ENCODE measurements at regions not wholly inside any gene's neighbourhood (a gene's known extent, or its start where the extent isn't known, plus 50 kb on each side); places are given as distances from the start of the nearest gene placed in this dataset.

DNA sequence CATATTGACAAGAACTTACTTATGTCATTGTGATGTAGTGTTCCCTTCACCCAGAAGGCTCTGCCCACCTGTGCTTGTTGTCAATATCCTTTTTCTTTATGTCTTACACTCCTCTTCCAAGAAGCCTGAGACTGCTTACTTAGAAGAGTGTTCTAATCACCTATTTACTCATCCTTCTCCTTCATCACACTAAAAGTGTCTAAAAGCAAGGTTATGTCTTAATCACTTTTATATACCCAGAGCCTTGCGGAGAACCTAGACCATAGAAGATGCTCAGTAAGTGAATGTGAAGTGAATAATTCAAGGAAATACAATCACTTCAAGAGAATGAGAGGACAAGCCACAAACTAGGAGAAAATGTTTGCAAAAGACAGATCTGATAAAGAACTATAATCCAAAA, 177.6 kb upstream of the S100G start:
- Histone ChIP-seq H3K36me3 (no peaks in the 10 kb centered on the region), H3K4me1 (no peaks in the 10 kb centered on the region), H3K27ac (no peak overlapping the region), H3K9me3 (no peaks in the 10 kb centered on the region), H3K4me3 (no peak overlapping the region), H3K27me3 (peaks cover 0 to 15% (median 0%) of the 10 kb centered on the region in 9 donors)
- intact Hi-C loops (cut with DNase I), result no loop called here
- ATAC-seq (no peak), DNase-seq (no peak)
- TF ChIP-seq, protein P1, sequence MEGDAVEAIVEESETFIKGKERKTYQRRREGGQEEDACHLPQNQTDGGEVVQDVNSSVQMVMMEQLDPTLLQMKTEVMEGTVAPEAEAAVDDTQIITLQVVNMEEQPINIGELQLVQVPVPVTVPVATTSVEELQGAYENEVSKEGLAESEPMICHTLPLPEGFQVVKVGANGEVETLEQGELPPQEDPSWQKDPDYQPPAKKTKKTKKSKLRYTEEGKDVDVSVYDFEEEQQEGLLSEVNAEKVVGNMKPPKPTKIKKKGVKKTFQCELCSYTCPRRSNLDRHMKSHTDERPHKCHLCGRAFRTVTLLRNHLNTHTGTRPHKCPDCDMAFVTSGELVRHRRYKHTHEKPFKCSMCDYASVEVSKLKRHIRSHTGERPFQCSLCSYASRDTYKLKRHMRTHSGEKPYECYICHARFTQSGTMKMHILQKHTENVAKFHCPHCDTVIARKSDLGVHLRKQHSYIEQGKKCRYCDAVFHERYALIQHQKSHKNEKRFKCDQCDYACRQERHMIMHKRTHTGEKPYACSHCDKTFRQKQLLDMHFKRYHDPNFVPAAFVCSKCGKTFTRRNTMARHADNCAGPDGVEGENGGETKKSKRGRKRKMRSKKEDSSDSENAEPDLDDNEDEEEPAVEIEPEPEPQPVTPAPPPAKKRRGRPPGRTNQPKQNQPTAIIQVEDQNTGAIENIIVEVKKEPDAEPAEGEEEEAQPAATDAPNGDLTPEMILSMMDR (IDR thresholded peaks at IDR 0.05), result no peak
- no peak for TF ChIP-seq POLR2A (IDR thresholded peaks at IDR 0.05)
- 89 to 100% (median 95%) methylated on average over 1 of the region's 1 CpG for WGBS, 4 donors

DNA sequence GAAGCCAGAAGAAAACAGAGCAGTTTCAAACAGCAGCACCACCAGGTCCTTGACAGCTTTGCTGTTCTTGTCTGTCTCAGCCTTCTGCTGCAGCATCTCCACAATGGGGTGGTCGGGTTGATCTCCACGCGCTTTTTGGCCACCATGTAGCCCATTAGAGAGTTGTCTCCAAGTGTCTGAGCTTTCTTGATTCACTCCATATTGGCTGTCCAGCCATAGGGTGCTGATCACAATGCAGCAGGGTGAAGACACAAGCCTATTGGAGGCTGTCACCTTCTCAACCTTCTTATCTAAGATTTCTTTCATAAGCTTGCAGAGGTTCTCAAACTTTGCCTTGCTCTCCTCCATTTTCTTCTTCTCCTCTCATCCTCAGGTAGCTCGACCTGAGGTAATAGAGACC, 175.4 kb upstream of the S100G start:
- no peaks in the 10 kb centered on the region for H3K4me1 ChIP-seq
- ATAC-seq (no peak), DNase-seq (no peak)
- no peaks in the 10 kb centered on the region for H3K9me3 ChIP-seq
- H3K27ac ChIP-seq, result no peak overlapping the region
- peaks cover 0 to 10% (median 0%) of the 10 kb centered on the region in 9 donors for H3K27me3 ChIP-seq
- TF ChIP-seq, protein P1 (IDR thresholded peaks at IDR 0.05), result no peak
- no peak for TF ChIP-seq POLR2A (IDR thresholded peaks at IDR 0.05)
- intact Hi-C loops (cut with DNase I), result no loop called here
- no peak overlapping the region for H3K4me3 ChIP-seq
- 81 to 93% (median 92%) methylated on average over 4 of the region's 4 CpGs for WGBS, 4 donors
- H3K36me3 ChIP-seq, result no peaks in the 10 kb centered on the region

- Histone ChIP-seq H3K27ac (no peak overlapping the region), H3K27me3 (peaks cover 0 to 7% (median 0%) of the 10 kb centered on the region in 9 donors), H3K4me3 (no peak overlapping the region), H3K9me3 (no peaks in the 10 kb centered on the region), H3K4me1 (no peaks in the 10 kb centered on the region), H3K36me3 (no peaks in the 10 kb centered on the region)
- DNase-seq (no peak), ATAC-seq (no peak)
- TF ChIP-seq, protein P1 (IDR thresholded peaks at IDR 0.05), result no peak
- no peak for TF ChIP-seq POLR2A (IDR thresholded peaks at IDR 0.05)
- WGBS, 4 donors, result 84 to 96% (median 87%) methylated on average over 8 of the region's 8 CpGs
- intact Hi-C loops (cut with DNase I), result no loop called here
Measured at GRCh38 chrX:16476009-16476408, 173.9 kb upstream of the S100G start.

GRCh38 chrX:16476692-16477091, 173.3 kb upstream of the S100G start:
- no peak for DNase-seq

More at GRCh38 chrX:16476692-16477091, 173.3 kb upstream of the S100G start:
- TF ChIP-seq, protein P1 (IDR thresholded peaks at IDR 0.05), result no peak
- TF ChIP-seq POLR2A (IDR thresholded peaks at IDR 0.05), result no peak
- no peak overlapping the region for H3K4me3 ChIP-seq
- no peaks in the 10 kb centered on the region for H3K9me3 ChIP-seq
- no peak for ATAC-seq
- no peaks in the 10 kb centered on the region for H3K36me3 ChIP-seq
- no peak overlapping the region for H3K27ac ChIP-seq
- peaks cover 0 to 7% (median 0%) of the 10 kb centered on the region in 9 donors for H3K27me3 ChIP-seq
- WGBS, 4 donors, result 88 to 92% (median 91%) methylated on average over 2 of the region's 2 CpGs
- intact Hi-C loops (cut with DNase I), result no loop called here
- H3K4me1 ChIP-seq, result no peaks in the 10 kb centered on the region

Data from heart left ventricle (tissue), 16 donors.